Epidermal melanocyte (primary cell): ENCODE measurements at regions not wholly inside any gene's neighbourhood (a gene's known extent, or its start where the extent isn't known, plus 50 kb on each side); places are given as distances from the start of the nearest gene placed in this dataset.

Experiments used
- DNase-seq: peaks from one replicate; pipeline ENCODE4 v3.0.0; 2011; ENCODE audit warnings: low spot score; ENCODE audit not compliant: insufficient read length

DNA sequence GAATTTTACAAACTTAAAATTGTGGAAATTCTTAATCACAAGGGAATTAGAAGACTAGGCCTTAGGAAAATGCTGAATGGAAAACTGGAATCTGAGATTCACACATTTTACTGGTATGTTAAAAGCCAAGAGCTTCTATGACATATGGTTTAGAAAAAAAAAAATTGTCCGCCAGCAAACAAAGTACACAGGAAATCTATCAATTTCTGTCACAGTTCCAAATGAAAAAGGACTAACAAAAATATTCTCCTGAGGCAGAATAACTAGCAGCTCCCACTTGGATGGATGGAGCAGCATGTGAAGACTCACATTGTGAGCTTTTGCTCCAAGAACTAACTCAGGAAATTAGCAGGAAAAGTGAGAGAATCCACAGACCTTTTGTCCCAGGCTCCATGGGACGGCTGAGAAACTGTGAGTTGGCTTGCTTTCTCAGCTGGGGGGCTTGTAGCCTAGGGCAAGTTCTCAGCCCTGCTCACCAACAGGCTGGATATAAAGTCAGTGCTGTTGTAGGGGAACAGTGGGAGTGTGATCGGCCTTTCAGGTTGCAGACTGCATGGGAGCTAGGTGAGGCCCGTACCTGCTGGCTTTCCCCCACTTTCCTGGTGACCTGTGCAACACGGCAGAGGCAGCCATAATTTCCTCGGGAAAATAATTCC is 731.1 kb upstream of the SGO1 start:
- DNase-seq, result no peak

DNA sequence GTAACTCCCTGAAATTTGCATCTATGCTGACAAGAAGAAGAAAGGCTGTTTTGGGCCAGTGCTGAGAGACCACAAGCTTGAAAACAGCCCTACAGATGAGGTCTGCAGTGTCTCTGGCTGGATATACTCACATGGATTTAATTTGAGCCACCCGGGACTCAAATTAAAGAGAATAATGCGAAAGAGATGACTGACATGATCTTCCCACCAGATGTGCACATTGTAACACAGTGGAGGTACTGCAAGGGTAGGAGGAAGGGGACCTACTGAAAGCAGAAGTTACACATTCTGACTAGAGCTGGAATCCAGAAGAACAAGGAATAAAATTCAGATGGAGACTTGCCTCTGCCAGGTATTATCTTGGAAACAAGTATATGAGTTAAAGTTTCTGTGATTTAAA is 728.3 kb upstream of the SGO1 start:
- no peak for DNase-seq

DNA sequence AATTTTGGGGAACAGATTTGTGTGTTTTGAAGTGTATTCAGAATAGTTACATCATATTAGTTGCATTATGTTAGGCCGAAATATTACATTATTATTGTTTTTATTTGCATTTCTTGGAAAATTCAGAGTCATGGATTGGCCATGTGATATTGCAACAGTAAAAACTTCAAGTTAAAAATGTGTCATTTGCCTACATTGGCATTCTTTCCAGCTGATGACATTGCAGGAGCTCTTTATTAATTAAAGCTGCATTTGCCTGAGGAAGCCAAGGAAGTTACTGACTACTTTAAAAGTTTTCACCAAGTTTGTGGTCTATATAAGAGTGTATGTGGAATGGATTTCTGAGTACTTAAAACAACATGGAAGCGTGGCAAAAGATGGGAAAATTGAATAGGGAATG is 726.4 kb upstream of the SGO1 start:
- DNase-seq, result no peak

DNA sequence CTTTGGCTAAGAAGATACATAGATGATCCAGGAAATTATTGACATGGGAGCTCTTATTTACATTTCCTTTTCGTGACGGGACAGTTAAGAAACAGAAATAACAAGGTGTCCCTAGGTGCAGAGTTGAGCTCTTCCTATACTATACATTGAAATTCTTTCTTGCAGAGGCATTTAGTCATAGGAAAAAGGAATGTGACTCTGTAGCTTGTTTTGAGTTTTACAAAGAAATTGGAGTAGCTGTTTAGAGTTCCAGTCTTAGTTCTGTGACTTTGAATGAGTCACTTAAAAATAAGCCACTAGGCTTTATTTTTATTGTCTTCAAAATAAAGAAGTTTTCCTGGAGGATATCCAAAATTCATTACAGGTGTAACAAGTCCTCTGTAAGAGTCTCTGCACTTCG is 723.5 kb upstream of the SGO1 start:
- DNase-seq, result no peak

DNA sequence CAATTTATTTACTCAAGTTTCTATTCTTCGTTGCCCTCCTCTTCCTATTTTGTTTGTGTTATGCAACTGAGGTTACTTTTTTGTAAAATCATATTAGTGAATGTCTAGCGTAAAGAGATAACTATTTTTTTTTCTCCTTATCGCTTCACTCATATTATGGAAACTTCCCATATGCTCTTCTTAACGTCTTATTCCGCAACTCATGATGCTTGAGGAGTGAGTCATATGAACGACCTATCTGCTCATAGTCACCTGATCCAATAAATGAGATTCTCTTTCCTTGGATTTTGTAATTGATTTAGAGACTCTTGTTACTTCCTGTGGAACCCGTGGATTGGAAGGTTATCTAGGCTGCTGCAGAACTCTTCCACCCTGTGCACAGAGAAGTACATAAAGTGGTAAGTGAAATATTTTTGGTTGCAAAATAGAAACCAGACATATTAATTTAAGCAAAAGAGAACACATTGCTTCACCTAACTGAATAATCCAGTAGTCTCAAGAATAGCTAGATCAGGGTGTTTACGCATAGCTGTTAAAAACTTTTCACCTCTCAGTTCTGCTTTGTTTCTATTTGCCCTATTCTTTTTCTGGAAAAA is 719.3 kb upstream of the SGO1 start:
- no peak for DNase-seq

DNA sequence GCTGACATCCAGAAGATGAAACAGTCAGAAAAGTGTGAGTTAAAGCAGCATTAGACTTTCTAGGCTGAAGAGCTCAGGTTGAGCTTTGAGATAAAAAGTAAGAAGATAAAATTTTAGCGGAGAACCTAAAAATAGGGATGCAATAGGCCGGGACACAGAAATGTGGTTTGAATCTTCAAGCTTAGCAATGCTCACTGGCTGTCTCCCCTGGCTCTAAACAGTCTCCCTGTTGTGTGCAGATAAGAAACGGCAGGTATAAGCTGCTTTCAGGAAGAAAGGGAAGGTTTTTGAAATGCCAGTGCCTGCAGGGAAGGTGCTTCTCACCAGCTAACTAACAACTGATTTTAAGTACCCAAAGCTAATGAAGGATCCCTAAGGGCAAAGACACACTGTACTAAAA is 718.7 kb upstream of the SGO1 start:
- DNase-seq, result no peak

DNA sequence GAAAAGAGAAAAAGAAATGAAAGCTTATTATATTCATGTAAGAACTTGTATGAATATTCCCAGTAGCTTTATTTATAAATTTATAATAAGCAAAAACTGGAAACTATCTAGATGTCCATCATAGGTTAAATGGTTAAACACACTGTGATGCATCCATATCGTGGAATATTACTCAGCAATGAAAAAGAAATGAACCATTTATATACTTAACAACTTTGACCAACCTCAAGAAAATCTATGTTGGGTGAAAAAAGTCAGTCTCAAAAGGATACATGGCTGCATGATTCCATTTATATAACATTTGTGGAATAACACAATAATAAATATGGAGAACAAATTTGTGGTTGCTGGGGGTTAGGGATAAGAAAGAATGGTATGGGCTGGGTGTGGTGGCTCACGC is 713.0 kb upstream of the SGO1 start:
- DNase-seq, result no peak

DNA sequence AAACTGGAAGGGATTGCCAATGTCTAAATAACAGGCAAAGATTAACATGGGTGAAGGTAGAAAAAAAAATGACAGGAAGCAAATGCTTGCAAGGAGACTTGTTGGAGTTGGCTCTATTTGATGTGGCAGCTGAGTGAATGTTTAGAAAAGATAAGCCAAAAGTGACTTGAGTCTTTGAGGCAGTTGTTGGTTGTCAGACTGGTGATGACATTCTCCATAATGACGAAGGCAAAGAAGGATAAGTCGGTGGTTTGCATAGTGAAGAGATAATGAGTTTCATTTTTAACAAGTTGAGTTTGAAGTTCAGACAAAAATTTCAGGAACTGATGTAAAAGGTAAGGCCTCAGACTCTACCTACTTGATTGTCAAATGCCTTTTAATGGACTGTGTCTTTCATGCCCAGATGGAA is 704.1 kb upstream of the SGO1 start:
- no peak for DNase-seq

DNA sequence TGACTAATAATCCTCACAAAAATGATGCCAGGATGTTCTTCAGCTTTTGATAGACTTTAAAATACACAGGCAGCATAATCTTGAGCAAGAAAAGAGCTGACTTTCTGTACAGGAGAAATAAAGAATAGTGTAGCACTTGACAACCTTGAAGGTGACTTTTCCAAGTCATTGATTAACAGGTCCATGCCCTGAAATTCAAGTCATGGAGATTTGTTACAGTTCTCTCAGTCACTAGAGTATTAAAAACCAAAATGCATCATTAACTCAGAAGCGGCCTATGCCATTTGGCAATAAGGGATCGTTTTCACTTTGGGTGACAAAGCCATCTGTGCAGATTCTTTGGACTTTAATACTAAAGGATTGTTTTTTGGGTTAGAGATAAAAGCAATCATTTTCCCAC is 692.7 kb upstream of the SGO1 start:
- DNase-seq, result no peak

DNA sequence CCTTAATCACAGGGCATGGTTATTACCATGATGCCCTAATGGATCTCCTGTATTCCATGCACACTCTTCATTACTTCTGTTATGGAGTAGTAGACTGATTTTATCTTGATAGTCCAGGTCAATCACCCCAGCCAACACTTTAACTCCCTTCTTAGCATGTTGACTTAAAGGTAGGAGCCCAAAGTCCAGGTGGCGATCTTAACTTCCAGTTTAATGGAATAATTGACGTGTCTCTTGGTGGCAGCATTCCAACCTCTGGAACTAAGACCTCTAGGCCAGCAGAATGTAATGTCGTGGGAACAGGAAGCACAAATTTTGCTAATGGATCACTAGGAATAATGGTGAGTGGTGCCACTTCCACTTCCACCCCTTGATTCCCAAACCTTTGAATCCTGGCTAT is 687.2 kb upstream of the SGO1 start:
- no peak for DNase-seq

DNA sequence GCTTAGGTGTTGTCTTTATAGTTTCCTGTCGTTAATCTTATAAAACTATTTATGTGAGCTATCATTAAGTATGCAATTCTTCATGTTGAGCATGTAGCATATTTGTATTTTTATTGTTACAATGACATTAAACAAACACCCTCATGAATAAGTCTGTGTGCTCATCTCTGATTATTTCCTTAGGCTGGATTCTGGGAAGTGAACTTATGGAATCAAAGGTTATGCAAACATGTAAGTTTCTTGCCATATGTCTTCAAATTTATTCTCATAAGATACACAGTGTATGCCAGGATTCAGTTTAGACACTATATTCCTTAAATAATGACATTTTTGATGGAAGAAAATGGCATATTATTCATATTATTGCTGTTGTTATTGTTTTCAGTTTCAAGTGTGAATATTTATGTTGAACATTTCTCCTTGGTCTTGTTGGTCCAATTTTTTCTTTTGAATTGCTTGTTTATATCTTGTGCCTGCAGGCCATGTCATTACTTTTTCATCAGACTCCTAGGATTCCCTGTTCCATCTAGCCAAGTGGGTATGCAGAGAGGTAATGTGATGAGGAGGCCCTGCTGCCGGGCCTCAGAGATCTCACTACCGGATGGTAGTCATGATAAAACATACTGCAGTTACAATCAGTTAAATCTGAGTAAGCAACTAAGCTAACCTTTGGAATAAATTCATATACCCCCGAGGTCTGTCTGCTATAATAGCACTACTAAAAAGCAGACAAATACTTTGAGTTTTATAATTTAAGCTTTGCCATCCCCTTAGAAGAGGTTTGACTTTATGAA is 684.3 kb upstream of the SGO1 start:
- no peak for DNase-seq

DNA sequence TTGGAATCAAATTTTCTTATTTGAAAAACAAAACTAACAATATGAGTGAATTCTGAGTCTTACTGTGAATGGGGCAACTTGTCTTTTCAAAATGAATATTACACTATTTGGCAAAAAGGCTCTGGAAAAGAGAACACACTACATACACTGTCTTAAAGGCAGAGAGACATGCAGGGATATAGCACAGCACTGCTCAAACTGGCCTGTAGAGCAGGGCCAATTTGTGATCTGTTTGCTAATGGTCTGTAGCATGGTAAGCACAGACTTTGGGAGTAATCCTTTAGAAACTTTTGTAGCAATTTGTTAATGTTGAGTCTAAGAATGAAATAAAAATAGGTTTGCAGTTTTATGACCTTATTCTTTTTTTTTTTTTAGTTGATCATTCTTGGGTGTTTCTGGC is 679.8 kb upstream of the SGO1 start:
- DNase-seq, result no peak

DNA sequence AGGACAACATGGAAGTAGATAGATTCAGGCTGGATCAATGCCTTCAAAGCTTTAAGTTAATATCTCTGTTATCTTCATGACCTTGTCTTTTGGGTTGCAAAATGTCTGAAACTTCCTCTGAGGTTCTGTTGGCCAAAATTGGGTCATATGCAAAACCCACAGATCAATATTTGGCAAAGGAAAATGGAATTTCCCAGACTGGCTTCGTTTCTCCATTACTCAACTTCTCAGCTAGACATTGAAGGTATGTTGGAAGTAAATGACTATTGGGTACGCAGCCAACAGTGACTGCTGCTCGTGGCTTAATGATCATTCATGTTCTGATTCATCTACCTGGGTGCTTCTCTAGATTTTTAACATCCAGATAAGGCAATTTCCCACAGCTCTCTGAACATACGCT is 675.4 kb upstream of the SGO1 start:
- no peak for DNase-seq

DNA sequence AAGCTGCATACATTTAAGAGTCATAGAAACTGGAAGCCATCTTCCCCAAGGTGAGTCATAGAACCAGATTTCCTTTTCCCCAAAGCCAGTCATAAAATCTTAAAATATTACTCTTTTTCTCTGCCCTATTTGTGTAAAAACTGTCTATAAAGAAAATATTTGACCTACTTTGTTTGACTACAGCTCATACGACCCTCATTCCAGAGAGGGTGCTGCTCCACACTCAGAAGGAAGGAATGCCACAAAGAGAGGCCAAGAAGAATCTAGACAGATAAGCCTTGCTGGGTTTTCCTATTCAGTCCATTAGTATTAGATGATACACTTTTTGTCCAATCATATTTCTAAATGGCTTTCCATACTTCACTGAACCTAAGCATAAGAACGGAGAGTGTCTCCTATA is 671.6 kb upstream of the SGO1 start:
- no peak for DNase-seq

DNA sequence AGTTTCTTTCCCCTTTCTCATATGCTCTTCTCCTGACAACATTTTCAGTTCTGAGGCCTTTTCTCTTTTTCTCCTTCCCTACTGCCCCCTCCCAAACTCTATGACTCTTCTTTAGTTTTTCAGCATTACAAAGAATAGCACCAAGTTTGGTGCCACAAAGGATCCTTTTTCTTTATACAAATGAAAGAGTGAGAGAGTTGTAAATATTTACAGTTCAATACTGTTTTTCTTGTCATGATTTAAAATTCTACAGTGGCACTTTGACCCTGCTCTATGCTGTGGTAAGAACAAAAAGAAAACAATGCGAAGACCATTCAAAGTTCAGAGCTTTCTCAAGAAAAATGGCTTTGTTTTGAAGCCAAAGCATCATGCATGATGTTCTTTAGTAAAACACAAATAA is 667.9 kb upstream of the SGO1 start:
- DNase-seq, result no peak

DNA sequence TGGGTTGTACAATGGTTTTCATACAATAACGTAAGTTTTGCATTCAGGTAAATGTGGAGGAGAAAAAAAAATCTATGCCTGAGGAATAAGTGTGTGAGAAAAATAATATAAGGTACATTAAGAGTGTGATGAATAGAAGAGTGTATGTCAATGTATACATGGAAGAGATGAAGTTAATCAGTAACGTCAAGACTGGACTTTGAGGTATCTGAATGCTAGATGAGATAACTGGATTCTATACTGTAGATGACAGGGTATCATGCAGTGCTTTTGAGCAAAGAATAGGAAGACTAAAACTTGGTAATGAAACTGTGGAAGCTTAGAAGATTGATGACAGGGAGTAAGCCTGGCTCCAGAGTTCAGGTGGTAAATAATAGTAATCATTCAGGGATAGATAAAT is 666.7 kb upstream of the SGO1 start:
- no peak for DNase-seq

DNA sequence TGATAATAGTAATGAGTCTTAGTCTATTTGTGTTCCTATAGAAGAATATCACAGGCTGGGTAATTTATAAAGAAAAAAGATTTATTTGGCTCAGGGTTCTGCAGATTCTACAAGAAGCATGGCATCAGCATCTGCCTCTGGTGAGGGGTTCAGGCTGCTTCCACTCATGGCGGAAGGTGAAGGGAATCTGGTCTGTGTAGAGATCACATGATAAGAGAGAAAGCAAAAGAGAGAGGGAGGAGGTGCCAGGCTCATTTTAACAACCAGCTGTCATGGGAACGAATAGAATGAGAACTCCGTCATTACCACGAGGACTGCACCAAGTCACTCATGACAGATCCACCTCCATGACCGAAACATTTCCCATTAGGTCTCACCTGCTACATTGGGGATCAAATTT is 664.0 kb upstream of the SGO1 start:
- no peak for DNase-seq

DNA sequence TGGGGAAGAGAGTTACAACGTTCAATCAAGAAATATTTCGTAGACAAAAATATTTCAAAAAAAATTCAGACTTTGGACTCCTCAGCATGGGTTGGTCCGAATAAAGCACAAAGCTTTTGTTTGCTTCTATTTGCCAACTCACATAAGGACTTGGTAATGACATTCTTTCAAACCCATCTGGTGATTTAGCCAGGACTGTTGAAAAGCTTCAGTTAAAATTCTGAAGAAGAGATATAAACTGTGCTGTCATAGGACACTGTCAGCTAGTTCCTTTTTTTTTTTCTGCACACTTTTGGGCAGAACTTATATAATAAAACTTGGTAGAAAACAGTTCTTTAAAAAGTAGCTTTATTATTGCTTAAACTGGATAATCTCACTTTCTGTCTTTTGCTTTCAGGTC is 660.8 kb upstream of the SGO1 start:
- no peak for DNase-seq

DNA sequence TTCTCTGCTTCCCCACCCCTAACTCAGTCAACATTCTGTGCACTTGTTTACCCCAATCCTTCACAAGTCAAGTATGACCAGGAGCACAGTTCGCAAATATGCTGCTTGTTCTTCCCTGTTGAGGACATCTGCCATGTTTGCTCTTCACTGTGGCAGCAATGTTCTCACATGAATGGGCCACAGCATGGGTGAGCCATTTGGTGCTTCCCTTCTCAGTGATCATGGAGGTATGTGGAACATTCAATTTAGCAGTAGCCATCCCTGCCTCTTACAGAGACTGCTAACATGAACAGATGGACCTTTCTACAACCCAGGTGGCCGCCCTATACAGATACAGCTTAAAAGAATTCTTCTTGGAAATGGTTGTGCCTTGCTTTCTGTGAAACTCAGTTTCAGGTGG is 660.1 kb upstream of the SGO1 start:
- DNase-seq, result no peak

DNA sequence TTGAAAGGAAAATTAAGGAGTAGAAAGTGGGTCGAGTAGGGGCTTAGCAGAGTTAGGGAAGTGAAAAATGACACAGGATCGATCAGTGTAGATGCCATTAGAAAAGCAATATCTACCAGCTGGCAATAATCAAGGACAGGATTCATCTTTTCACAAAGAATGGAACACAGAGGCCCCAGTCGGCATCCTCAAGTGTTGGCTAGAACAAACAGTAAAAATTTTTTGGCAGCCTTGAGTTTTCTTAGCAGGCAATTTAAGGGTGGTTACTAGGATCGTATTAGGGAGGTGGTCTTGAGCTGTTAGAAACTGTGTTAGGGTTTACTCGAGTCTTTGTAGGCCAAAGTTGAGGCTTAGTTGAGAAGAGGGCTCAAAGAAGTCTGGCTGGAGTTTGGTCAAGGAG is 658.8 kb upstream of the SGO1 start:
- DNase-seq, result no peak

DNA sequence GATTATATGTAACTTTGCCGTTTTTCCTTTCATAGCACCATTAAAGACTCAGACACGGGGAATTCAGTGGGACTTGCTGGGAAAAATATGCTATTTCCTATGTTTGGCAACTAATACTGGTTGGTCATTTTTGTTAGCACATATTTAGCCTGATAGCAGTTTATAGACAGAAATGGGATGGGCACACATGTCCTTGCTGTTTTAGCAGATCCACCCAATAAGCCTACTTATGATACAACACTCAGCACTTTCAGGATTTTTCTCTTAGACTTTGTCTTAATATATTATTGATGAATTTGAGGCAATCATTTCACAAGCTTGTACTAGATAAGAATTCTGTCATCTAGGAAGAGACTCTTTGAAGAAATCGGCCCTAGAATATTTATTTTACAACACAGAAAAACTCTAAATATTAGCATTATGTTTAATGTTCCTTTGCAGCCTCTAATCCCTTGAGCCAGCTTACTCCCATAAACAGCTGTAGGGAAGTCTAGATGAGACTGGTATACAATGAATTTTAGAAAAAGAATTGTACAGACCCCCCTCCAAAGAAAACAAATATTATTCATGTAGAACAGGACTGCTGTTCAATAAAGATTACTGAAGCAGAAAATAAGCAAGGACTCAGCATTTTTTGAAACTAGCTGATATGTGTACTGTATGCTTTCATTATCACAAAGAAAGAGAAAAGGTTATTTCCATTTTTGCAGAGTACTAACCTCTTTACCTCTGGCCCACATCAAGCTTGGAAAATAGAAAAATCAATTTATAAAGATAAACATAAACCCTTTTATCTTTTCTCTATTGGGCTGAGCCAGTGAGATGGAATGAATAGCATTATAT is 656.8 kb upstream of the SGO1 start:
- no peak for DNase-seq

DNA sequence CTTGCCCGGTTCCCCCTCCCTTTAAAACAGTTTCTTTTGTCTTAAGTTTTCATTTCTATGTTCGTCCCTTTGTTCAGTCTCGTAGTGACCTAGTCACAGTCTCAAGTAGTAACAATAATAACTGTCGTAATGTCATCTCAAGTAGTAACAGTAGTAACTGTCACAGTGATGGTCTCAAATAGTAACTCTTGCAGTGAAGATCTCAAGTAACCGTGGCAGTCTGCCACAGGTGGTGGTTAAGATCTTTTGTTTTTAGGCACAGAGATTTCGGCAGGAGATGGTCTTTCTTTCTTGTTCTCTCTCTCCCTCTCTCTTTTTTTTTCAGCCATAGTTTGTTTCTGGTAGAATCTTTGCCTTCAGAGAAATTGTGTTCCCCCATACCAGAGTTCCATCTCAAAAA is 656.0 kb upstream of the SGO1 start:
- no peak for DNase-seq
